22Rv1 (cell line): ENCODE measurements at regions not wholly inside any gene's neighbourhood (a gene's known extent, or its start where the extent isn't known, plus 50 kb on each side); places are given as distances from the start of the nearest gene placed in this dataset.

Experiments used
- CTCF ChIP-seq: fragments of 450-650 bp; IDR thresholded peaks from 2 replicates; pipeline ENCODE4 v1.5.1; 2017; ENCODE audit warnings: mild to moderate bottlenecking
- ZFX ChIP-seq: fragments of 450-650 bp; IDR thresholded peaks from 2 replicates; pipeline ENCODE4 v1.6.1; 2017; ENCODE audit warnings: antibody characterized with exemption, borderline replicate concordance

GRCh38 chr6:37100745-37101144, 69.2 kb upstream of the PIM1 start:
- TF ChIP-seq CTCF, result no peak
- no peak for TF ChIP-seq ZFX
